ENCODE measurements at regions not wholly inside any gene's neighbourhood (a gene's known extent, or its start where the extent isn't known, plus 50 kb on each side); places are given as distances from the start of the nearest gene placed in this dataset.

- ATAC-seq: no peak
These were observed 124.8 kb downstream of the DRD1 start for GRCh38 chr5:175319199-175319598.

DNA sequence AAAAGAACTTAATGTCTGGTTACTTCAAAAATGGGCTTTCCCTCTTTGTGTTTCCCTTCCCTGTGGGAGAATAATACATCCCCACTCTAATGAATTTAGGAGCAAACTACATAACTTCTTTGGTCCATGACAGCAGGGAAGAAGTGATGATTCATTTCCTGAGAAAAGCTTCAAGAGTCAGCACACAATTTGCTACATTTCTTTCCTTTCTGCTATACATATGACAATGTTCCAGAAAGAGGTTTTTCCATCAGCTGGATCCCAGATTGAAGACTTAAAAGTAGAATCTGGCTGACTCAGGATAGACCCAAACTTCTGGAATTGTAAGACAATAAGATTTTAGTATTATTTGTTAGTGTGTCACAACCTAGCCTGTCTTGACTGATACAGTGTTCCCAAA lies 126.1 kb downstream of the DRD1 start:
- no peak for ATAC-seq
- TF ChIP-seq ESRRG (CRISPR knock-in tag; IDR thresholded peaks at IDR 0.05) (no peak), ZNF8 (CRISPR knock-in tag; IDR thresholded peaks at IDR 0.05) (no peak), CSDC2 (CRISPR knock-in tag; IDR thresholded peaks at IDR 0.05) (no peak), ZNF565 (CRISPR knock-in tag; conservative IDR thresholded peaks at IDR 0.05; ENCODE audit: low read depth) (no peak), TOX (CRISPR knock-in tag; IDR thresholded peaks at IDR 0.05; ENCODE audit: borderline replicate concordance) (no peak), ZC3H10 (CRISPR knock-in tag; IDR thresholded peaks at IDR 0.05) (no peak), ZNF70 (CRISPR knock-in tag; IDR thresholded peaks at IDR 0.05) (no peak), ARNTL (CRISPR knock-in tag; IDR thresholded peaks at IDR 0.05; ENCODE audit: borderline replicate concordance, low read depth) (no peak), ZFP30 (CRISPR knock-in tag; IDR thresholded peaks at IDR 0.05) (no peak)
- TF ChIP-seq, protein P1, sequence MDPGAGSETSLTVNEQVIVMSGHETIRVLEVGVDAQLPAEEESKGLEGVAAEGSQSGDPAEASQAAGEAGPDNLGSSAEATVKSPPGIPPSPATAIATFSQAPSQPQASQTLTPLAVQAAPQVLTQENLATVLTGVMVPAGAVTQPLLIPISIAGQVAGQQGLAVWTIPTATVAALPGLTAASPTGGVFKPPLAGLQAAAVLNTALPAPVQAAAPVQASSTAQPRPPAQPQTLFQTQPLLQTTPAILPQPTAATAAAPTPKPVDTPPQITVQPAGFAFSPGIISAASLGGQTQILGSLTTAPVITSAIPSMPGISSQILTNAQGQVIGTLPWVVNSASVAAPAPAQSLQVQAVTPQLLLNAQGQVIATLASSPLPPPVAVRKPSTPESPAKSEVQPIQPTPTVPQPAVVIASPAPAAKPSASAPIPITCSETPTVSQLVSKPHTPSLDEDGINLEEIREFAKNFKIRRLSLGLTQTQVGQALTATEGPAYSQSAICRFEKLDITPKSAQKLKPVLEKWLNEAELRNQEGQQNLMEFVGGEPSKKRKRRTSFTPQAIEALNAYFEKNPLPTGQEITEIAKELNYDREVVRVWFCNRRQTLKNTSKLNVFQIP (CRISPR knock-in tag; IDR thresholded peaks at IDR 0.05; ENCODE audit: borderline replicate concordance, low read depth): no peak
- TF ChIP-seq, protein P2, sequence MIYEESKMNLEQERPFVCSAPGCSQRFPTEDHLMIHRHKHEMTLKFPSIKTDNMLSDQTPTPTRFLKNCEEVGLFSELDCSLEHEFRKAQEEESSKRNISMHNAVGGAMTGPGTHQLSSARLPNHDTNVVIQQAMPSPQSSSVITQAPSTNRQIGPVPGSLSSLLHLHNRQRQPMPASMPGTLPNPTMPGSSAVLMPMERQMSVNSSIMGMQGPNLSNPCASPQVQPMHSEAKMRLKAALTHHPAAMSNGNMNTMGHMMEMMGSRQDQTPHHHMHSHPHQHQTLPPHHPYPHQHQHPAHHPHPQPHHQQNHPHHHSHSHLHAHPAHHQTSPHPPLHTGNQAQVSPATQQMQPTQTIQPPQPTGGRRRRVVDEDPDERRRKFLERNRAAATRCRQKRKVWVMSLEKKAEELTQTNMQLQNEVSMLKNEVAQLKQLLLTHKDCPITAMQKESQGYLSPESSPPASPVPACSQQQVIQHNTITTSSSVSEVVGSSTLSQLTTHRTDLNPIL (CRISPR knock-in tag; IDR thresholded peaks at IDR 0.05; ENCODE audit: low read depth): no peak

More at GRCh38 chr5:175319199-175319598, 124.8 kb downstream of the DRD1 start:
- no peak for TF ChIP-seq BACH2 (CRISPR knock-in tag; IDR thresholded peaks at IDR 0.05; ENCODE audit: borderline replicate concordance)
- TF ChIP-seq, protein P3, sequence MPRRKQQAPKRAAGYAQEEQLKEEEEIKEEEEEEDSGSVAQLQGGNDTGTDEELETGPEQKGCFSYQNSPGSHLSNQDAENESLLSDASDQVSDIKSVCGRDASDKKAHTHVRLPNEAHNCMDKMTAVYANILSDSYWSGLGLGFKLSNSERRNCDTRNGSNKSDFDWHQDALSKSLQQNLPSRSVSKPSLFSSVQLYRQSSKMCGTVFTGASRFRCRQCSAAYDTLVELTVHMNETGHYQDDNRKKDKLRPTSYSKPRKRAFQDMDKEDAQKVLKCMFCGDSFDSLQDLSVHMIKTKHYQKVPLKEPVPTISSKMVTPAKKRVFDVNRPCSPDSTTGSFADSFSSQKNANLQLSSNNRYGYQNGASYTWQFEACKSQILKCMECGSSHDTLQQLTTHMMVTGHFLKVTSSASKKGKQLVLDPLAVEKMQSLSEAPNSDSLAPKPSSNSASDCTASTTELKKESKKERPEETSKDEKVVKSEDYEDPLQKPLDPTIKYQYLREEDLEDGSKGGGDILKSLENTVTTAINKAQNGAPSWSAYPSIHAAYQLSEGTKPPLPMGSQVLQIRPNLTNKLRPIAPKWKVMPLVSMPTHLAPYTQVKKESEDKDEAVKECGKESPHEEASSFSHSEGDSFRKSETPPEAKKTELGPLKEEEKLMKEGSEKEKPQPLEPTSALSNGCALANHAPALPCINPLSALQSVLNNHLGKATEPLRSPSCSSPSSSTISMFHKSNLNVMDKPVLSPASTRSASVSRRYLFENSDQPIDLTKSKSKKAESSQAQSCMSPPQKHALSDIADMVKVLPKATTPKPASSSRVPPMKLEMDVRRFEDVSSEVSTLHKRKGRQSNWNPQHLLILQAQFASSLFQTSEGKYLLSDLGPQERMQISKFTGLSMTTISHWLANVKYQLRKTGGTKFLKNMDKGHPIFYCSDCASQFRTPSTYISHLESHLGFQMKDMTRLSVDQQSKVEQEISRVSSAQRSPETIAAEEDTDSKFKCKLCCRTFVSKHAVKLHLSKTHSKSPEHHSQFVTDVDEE (CRISPR knock-in tag; IDR thresholded peaks at IDR 0.05): no peak
- no peak for TF ChIP-seq PPARA (CRISPR knock-in tag; IDR thresholded peaks at IDR 0.05; ENCODE audit: borderline replicate concordance)
- TF ChIP-seq, protein P1 (CRISPR knock-in tag; IDR thresholded peaks at IDR 0.05; ENCODE audit: borderline replicate concordance, low read depth): no peak
- TF ChIP-seq TOX (CRISPR knock-in tag; IDR thresholded peaks at IDR 0.05; ENCODE audit: borderline replicate concordance): no peak
- no peak for TF ChIP-seq ARNTL (CRISPR knock-in tag; IDR thresholded peaks at IDR 0.05; ENCODE audit: borderline replicate concordance, low read depth)
- no peak for TF ChIP-seq CSRNP3 (CRISPR knock-in tag; IDR thresholded peaks at IDR 0.05)
- TF ChIP-seq GLIS3 (CRISPR knock-in tag; IDR thresholded peaks at IDR 0.05): no peak
- no peak for TF ChIP-seq RARB (CRISPR knock-in tag; IDR thresholded peaks at IDR 0.05)
- TF ChIP-seq, protein P4, sequence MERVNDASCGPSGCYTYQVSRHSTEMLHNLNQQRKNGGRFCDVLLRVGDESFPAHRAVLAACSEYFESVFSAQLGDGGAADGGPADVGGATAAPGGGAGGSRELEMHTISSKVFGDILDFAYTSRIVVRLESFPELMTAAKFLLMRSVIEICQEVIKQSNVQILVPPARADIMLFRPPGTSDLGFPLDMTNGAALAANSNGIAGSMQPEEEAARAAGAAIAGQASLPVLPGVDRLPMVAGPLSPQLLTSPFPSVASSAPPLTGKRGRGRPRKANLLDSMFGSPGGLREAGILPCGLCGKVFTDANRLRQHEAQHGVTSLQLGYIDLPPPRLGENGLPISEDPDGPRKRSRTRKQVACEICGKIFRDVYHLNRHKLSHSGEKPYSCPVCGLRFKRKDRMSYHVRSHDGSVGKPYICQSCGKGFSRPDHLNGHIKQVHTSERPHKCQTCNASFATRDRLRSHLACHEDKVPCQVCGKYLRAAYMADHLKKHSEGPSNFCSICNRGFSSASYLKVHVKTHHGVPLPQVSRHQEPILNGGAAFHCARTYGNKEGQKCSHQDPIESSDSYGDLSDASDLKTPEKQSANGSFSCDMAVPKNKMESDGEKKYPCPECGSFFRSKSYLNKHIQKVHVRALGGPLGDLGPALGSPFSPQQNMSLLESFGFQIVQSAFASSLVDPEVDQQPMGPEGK (CRISPR knock-in tag; IDR thresholded peaks at IDR 0.05; ENCODE audit: borderline replicate concordance): no peak
- TF ChIP-seq ZFP3 (CRISPR knock-in tag; IDR thresholded peaks at IDR 0.05): no peak
- TF ChIP-seq CSDC2 (CRISPR knock-in tag; IDR thresholded peaks at IDR 0.05): no peak
- no peak for TF ChIP-seq TCF4 (CRISPR knock-in tag; IDR thresholded peaks at IDR 0.05; ENCODE audit: borderline replicate concordance)
- TF ChIP-seq ISL1 (CRISPR knock-in tag; IDR thresholded peaks at IDR 0.05): no peak
- TF ChIP-seq ZNF70 (CRISPR knock-in tag; IDR thresholded peaks at IDR 0.05): no peak
- no peak for TF ChIP-seq ESRRG (CRISPR knock-in tag; IDR thresholded peaks at IDR 0.05)
- TF ChIP-seq OSR1 (CRISPR knock-in tag; IDR thresholded peaks at IDR 0.05): no peak
- no peak for TF ChIP-seq SNAI2 (CRISPR knock-in tag; IDR thresholded peaks at IDR 0.05)
